Neural progenitor cell (in vitro differentiated cells): ENCODE measurements at regions not wholly inside any gene's neighbourhood (a gene's known extent, or its start where the extent isn't known, plus 50 kb on each side); places are given as distances from the start of the nearest gene placed in this dataset.

Source experiments
- DNase-seq: peaks from one replicate; pipeline ENCODE4 v3.0.0-alpha.2; 2016; ENCODE audit warnings: low spot score
- H2AFZ ChIP-seq: fragments of 200-600 bp; sonication (generic); replicated peaks from 2 replicates; pipeline ENCODE4 v1.6.1; 2016; ENCODE audit warnings: antibody characterized with exemption
- H3F3A ChIP-seq: fragments of 200-600 bp; sonication (generic); 2 replicates; pipeline ENCODE4 v1.6.1; 2016; ENCODE audit warnings: antibody characterized with exemption, low read depth
- H3K27ac ChIP-seq: fragments of 200-600 bp; sonication (generic); 2 replicates; pipeline ENCODE4 v1.5.1; 2016; ENCODE audit warnings: mild to moderate bottlenecking
- H3K27me3 ChIP-seq: fragments of 200-600 bp; sonication (generic); 2 replicates; pipeline ENCODE4 v1.6.1; 2016; ENCODE audit warnings: mild to moderate bottlenecking, moderate library complexity
- H3K36me3 ChIP-seq: fragments of 200-600 bp; sonication (generic); 2 replicates; pipeline ENCODE4 v1.5.1; 2016
- H3K4me1 ChIP-seq: fragments of 200-600 bp; sonication (generic); 2 replicates; pipeline ENCODE4 v1.6.1; 2016; ENCODE audit warnings: mixed run types
- H3K4me2 ChIP-seq: fragments of 200-600 bp; sonication (generic); 2 replicates; pipeline ENCODE4 v1.6.1; 2016
- H3K4me3 ChIP-seq: fragments of 200-600 bp; sonication (generic); 2 replicates; pipeline ENCODE4 v1.5.1; 2016
- H3K79me2 ChIP-seq: fragments of 200-600 bp; sonication (generic); 2 replicates; pipeline ENCODE4 v1.6.1; 2016; ENCODE audit warnings: low read depth
- H3K9ac ChIP-seq: fragments of 200-600 bp; sonication (generic); 2 replicates; pipeline ENCODE4 v1.6.1; 2016
- H3K9me3 ChIP-seq: fragments of 200-600 bp; sonication (generic); 2 replicates; pipeline ENCODE4 v1.5.1; 2016; ENCODE audit warnings: low read depth
- H4K20me1 ChIP-seq: fragments of 200-600 bp; sonication (generic); 2 replicates; pipeline ENCODE4 v1.6.1; 2016; ENCODE audit warnings: low read depth
- H3K27ac Mint-ChIP-seq: 3 replicates; pipeline ENCODE4 v1.8.0; 2021; ENCODE audit warnings: mixed read lengths
- H3K27me3 Mint-ChIP-seq: 2 replicates; pipeline ENCODE4 v1.8.0; 2022; ENCODE audit warnings: low read depth, mild to moderate bottlenecking, inconsistent platforms, moderate library complexity, mixed read lengths; ENCODE audit not compliant: insufficient read depth
- H3K36me3 Mint-ChIP-seq: 3 replicates; pipeline ENCODE4 v1.8.0; 2021; ENCODE audit warnings: mixed read lengths
- H3K4me1 Mint-ChIP-seq: 3 replicates; pipeline ENCODE4 v1.8.0; 2021; ENCODE audit warnings: mixed read lengths
- H3K4me3 Mint-ChIP-seq: 3 replicates; pipeline ENCODE4 v1.8.0; 2021; ENCODE audit warnings: mild to moderate bottlenecking, moderate library complexity, mixed read lengths
- H3K9me3 Mint-ChIP-seq: 3 replicates; pipeline ENCODE4 v1.8.0; 2020; ENCODE audit warnings: mixed read lengths
- CTCF ChIP-seq: fragments of 200-600 bp; sonication (generic); IDR thresholded peaks from 2 replicates; pipeline ENCODE4 v1.5.1; 2017; ENCODE audit warnings: antibody characterized with exemption, mild to moderate bottlenecking
- EZH2 ChIP-seq: fragments of 200-600 bp; sonication (generic); IDR thresholded peaks from 2 replicates; pipeline ENCODE4 v1.6.1; 2017; ENCODE audit warnings: antibody characterized with exemption, mild to moderate bottlenecking, moderate library complexity
- EZH2phosphoT487 ChIP-seq: fragments of 200-600 bp; sonication (generic); IDR thresholded peaks from 2 replicates; pipeline ENCODE4 v1.6.1; 2017; ENCODE audit warnings: antibody characterized with exemption

DNA sequence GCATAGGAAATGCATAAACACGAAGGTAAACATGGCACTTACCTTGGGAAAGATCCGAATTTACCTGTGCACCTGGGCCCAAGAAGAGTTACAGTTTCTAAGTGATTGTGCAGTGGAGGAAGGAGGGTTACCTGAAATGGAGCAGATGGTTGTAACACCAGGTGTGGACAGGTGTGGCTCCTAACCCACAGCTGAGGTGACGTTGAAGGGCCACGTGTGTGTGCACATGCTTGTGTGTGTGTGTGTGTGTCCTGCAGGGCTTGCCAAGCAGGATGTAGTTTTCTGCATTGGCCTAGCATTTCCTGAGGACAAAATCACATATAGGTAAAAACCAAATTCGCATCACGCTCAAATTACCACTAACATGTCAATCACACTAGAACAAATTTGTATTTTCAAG is 240.8 kb downstream of the ANKRD60 start:
- no peak for DNase-seq
- no peaks in the 10 kb centered on the region for H3K9me3 Mint-ChIP-seq
- no peak overlapping the region for H3K27ac Mint-ChIP-seq
- peaks cover 12% of the 10 kb centered on the region for H3K4me1 Mint-ChIP-seq
- H3K27me3 Mint-ChIP-seq: no peaks in the 10 kb centered on the region
- Histone ChIP-seq H3K27me3 (no peaks in the 10 kb centered on the region), H3K27ac (no peak overlapping the region), H3K4me2 (no peak overlapping the region), H2AFZ (no peak overlapping the region), H3K4me3 (no peak overlapping the region), H3K36me3 (no peaks in the 10 kb centered on the region), H4K20me1 (no peaks in the 10 kb centered on the region), H3F3A (no peaks in the 10 kb centered on the region), H3K9ac (no peak overlapping the region), H3K9me3 (no peaks in the 10 kb centered on the region), H3K4me1 (no peaks in the 10 kb centered on the region), H3K79me2 (no peaks in the 10 kb centered on the region)
- H3K4me3 Mint-ChIP-seq: no peak overlapping the region
- H3K36me3 Mint-ChIP-seq: no peaks in the 10 kb centered on the region
- TF ChIP-seq EZH2 (no peak), CTCF (no peak), EZH2phosphoT487 (no peak)

- Mint-ChIP-seq H3K27ac (no peak overlapping the region), H3K27me3 (peaks cover 4% of the 10 kb centered on the region), H3K9me3 (no peaks in the 10 kb centered on the region), H3K4me1 (peaks cover 21% of the 10 kb centered on the region), H3K36me3 (no peaks in the 10 kb centered on the region), H3K4me3 (no peak overlapping the region)
- Histone ChIP-seq H3K79me2 (no peaks in the 10 kb centered on the region), H3K9ac (no peak overlapping the region), H2AFZ (no peak overlapping the region), H3K27ac (no peak overlapping the region), H4K20me1 (no peaks in the 10 kb centered on the region), H3K4me2 (no peak overlapping the region), H3F3A (no peaks in the 10 kb centered on the region), H3K9me3 (no peaks in the 10 kb centered on the region), H3K36me3 (no peaks in the 10 kb centered on the region), H3K4me1 (no peaks in the 10 kb centered on the region), H3K27me3 (no peaks in the 10 kb centered on the region), H3K4me3 (no peak overlapping the region)
- DNase-seq: no peak
- no peak for TF ChIP-seq CTCF
Observed at GRCh38 chr20:57986666-57987065, 241.8 kb downstream of the ANKRD60 start.

DNA sequence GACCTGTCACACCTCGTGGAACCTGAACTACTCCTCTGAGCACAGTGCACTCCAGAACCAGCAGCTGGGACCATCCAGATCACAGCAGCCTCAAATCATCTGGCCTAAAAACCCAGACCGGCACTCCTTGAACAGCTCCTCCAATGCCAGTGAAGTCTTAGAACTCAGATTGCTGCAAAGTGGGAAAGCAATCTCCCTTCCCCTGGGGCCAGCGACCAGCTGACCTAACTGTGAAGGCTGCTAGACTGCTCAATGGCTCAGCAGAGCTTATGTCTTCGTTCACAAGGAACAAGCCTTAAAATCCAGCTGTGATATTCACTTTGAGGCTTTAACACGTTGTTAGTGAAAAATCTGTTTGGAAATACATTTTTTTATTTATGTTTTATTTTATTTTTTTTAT is 243.2 kb downstream of the ANKRD60 start:
- H3K4me3 ChIP-seq: no peak overlapping the region
- no peaks in the 10 kb centered on the region for H3K36me3 ChIP-seq
- H4K20me1 ChIP-seq: no peaks in the 10 kb centered on the region
- H3K4me1 ChIP-seq: peaks cover 8% of the 10 kb centered on the region
- Mint-ChIP-seq H3K27me3 (peaks cover 6% of the 10 kb centered on the region), H3K27ac (peak overlapping the region; percentile 20), H3K4me1 (peaks cover 31% of the 10 kb centered on the region), H3K36me3 (no peaks in the 10 kb centered on the region), H3K9me3 (no peaks in the 10 kb centered on the region), H3K4me3 (no peak overlapping the region)
- no peaks in the 10 kb centered on the region for H3K27me3 ChIP-seq
- no peaks in the 10 kb centered on the region for H3K79me2 ChIP-seq
- TF ChIP-seq EZH2phosphoT487 (no peak), EZH2 (no peak), CTCF (no peak)
- H3K27ac ChIP-seq: no peak overlapping the region
- no peaks in the 10 kb centered on the region for H3F3A ChIP-seq
- H2AFZ ChIP-seq: no peak overlapping the region
- no peaks in the 10 kb centered on the region for H3K9me3 ChIP-seq
- no peak overlapping the region for H3K4me2 ChIP-seq
- no peak overlapping the region for H3K9ac ChIP-seq
- peak; percentile 21 for DNase-seq

- no peak for TF ChIP-seq CTCF
- TF ChIP-seq EZH2phosphoT487: no peak
- no peak for TF ChIP-seq EZH2
- no peaks in the 10 kb centered on the region for H3K36me3 Mint-ChIP-seq
- Histone ChIP-seq H3F3A (no peaks in the 10 kb centered on the region), H3K4me1 (peaks cover 14% of the 10 kb centered on the region), H3K4me2 (no peak overlapping the region), H3K79me2 (no peaks in the 10 kb centered on the region), H3K36me3 (no peaks in the 10 kb centered on the region), H4K20me1 (no peaks in the 10 kb centered on the region), H3K9me3 (no peaks in the 10 kb centered on the region), H3K9ac (no peak overlapping the region), H2AFZ (no peak overlapping the region), H3K4me3 (no peak overlapping the region), H3K27ac (no peak overlapping the region), H3K27me3 (no peaks in the 10 kb centered on the region)
- peaks cover 37% of the 10 kb centered on the region for H3K4me1 Mint-ChIP-seq
- DNase-seq: no peak
- no peaks in the 10 kb centered on the region for H3K9me3 Mint-ChIP-seq
- H3K4me3 Mint-ChIP-seq: no peak overlapping the region
- peaks cover 10% of the 10 kb centered on the region for H3K27me3 Mint-ChIP-seq
- peak overlapping the region; percentile 69 for H3K27ac Mint-ChIP-seq
Observed at GRCh38 chr20:57983082-57983481, 245.4 kb downstream of the ANKRD60 start.
